HG02885 (cell line): ENCODE measurements at regions not wholly inside any gene's neighbourhood (a gene's known extent, or its start where the extent isn't known, plus 50 kb on each side); places are given as distances from the start of the nearest gene placed in this dataset.

ENCODE experiments used
- ATAC-seq: cut with Tn5 transposase; IDR thresholded peaks from one replicate; pipeline ENCODE4 v1.9.1; 2021; ENCODE audit warnings: mild to moderate bottlenecking; ENCODE audit not compliant: unreplicated experiment, poor library complexity

- no peak for ATAC-seq
Measured at GRCh38 chr12:20268121-20268732, 100.1 kb upstream of the PDE3A start.

- no peak for ATAC-seq
Measured at GRCh38 chr12:20268771-20269170, 99.6 kb upstream of the PDE3A start.

- ATAC-seq, result no peak
Measured at GRCh38 chr12:20269337-20270067, 98.8 kb upstream of the PDE3A start.

- no peak for ATAC-seq
Measured at GRCh38 chr12:20270557-20270956, 97.8 kb upstream of the PDE3A start.

GRCh38 chr12:20272161-20272560 lies 96.2 kb upstream of the PDE3A start:
- ATAC-seq, result no peak

GRCh38 chr12:20272801-20273200 lies 95.5 kb upstream of the PDE3A start:
- no peak for ATAC-seq

- no peak for ATAC-seq
Measured at GRCh38 chr12:20274008-20274407, 94.3 kb upstream of the PDE3A start.

- ATAC-seq, result no peak
Measured at GRCh38 chr12:20278276-20278675, 90.1 kb upstream of the PDE3A start.

- ATAC-seq, result no peak
Measured at GRCh38 chr12:20280515-20280914, 87.8 kb upstream of the PDE3A start.

GRCh38 chr12:20282401-20282800 lies 85.9 kb upstream of the PDE3A start:
- ATAC-seq, result no peak

- ATAC-seq, result no peak
Measured at GRCh38 chr12:20283482-20283881, 84.9 kb upstream of the PDE3A start.

- no peak for ATAC-seq
Measured at GRCh38 chr12:20289520-20289919, 78.8 kb upstream of the PDE3A start.

GRCh38 chr12:20300457-20300856 lies 67.9 kb upstream of the PDE3A start:
- no peak for ATAC-seq

- no peak for ATAC-seq
Measured at GRCh38 chr12:20305470-20305869, 62.9 kb upstream of the PDE3A start.

GRCh38 chr12:20309504-20310148 lies 58.7 kb upstream of the PDE3A start:
- no peak for ATAC-seq

- no peak for ATAC-seq
Measured at GRCh38 chr12:20314328-20314727, 54.0 kb upstream of the PDE3A start.

GRCh38 chr12:20317554-20317953 lies 50.8 kb upstream of the PDE3A start:
- no peak for ATAC-seq
